ENCODE measurements at regions not wholly inside any gene's neighbourhood (a gene's known extent, or its start where the extent isn't known, plus 50 kb on each side); places are given as distances from the start of the nearest gene placed in this dataset.

DNA sequence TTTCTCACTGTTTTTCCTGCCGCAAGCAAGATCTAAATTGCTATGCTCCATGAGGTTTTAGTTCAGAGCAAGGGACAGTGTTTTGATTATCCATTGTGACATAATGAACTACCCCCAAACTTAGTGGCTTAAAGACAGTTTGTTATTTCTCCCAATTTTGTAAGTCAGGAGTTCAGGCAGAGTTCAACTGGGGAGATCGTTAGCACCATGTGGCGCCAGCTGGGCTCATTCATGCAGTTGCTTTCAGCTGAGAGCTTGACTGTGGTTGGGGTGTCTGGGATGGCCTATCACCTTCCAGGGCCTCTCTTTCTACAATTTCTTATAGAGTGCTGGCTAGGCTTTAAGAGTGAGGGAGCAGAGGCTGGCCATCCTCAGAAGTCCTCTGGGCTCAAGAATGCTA is 382.9 kb upstream of the CELF4 start:
- FAIRE-seq (no peak), DNase-seq (ENCODE audit: low read depth) (no peak)
- Histone ChIP-seq H3K27me3 (ENCODE audit: control insufficient read depth, insufficient read depth, low read length) (no peaks in the 10 kb centered on the region), H3K36me3 (ENCODE audit: control insufficient read depth, insufficient read depth, low read length) (no peaks in the 10 kb centered on the region), H3K4me3 (ENCODE audit: low read depth, low read length) (no peak overlapping the region)
- TF ChIP-seq, protein P1, sequence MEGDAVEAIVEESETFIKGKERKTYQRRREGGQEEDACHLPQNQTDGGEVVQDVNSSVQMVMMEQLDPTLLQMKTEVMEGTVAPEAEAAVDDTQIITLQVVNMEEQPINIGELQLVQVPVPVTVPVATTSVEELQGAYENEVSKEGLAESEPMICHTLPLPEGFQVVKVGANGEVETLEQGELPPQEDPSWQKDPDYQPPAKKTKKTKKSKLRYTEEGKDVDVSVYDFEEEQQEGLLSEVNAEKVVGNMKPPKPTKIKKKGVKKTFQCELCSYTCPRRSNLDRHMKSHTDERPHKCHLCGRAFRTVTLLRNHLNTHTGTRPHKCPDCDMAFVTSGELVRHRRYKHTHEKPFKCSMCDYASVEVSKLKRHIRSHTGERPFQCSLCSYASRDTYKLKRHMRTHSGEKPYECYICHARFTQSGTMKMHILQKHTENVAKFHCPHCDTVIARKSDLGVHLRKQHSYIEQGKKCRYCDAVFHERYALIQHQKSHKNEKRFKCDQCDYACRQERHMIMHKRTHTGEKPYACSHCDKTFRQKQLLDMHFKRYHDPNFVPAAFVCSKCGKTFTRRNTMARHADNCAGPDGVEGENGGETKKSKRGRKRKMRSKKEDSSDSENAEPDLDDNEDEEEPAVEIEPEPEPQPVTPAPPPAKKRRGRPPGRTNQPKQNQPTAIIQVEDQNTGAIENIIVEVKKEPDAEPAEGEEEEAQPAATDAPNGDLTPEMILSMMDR (IDR thresholded peaks at IDR 0.05; ENCODE audit: insufficient read depth, low read length, severe bottlenecking) = no peak

DNA sequence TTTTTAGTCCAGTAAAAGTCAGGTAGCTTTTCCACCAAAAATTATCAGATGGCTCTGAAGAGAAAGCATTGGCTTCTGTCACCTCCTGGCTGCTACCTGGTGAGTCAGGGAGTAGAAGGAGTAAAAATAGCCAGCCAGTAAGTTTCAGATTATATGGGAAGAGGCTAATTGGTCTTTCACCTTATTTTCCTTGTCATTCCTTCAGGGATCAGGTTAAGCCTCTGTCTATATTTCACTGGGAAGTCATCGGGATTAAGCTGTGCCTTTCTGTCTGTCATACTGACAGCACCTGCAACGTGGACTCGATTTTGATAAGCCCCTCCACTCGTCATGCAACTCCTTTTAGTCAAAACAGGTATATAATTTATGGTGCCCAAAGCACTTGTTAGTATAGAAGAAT is 380.7 kb upstream of the CELF4 start:
- no peak overlapping the region for H3K4me3 ChIP-seq (ENCODE audit: low read depth, low read length)
- TF ChIP-seq, protein P1 (IDR thresholded peaks at IDR 0.05; ENCODE audit: insufficient read depth, low read length, severe bottlenecking) = no peak
- DNase-seq (ENCODE audit: low read depth) (no peak), FAIRE-seq (no peak)
- no peaks in the 10 kb centered on the region for H3K36me3 ChIP-seq (ENCODE audit: control insufficient read depth, insufficient read depth, low read length)
- H3K27me3 ChIP-seq (ENCODE audit: control insufficient read depth, insufficient read depth, low read length) = no peaks in the 10 kb centered on the region

DNA sequence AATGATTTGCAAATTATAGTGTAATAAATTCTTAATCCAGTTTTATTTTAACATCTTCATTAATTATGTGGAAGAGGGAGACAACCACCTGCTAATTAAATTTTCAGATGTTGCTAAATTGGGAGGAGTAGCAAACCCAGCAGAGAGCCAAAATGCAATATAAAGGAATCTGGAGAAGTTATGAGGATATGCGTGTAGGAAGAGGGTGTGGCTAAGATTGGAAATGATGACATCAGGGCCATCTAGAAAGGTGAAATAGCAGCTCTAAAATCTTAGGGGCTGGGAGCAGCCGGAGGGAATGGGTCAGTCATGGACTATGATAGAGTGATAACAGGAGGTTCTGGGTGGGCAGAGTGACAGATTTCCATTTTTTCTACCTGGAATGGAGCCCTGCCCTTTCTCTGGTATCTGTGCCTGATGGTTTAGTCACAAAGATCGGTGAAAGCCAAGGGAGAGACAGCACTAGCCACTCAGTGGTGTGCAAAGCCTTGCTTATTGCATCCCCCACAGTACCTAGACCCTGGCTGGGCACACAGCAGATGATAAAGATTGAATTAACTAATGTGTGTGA is 379.2 kb upstream of the CELF4 start:
- TF ChIP-seq, protein P1 (IDR thresholded peaks at IDR 0.05; ENCODE audit: insufficient read depth, low read length, severe bottlenecking) = no peak
- DNase-seq (ENCODE audit: low read depth) (no peak), FAIRE-seq (no peak)
- Histone ChIP-seq H3K36me3 (ENCODE audit: control insufficient read depth, insufficient read depth, low read length) (no peaks in the 10 kb centered on the region), H3K4me3 (ENCODE audit: low read depth, low read length) (no peak overlapping the region), H3K27me3 (ENCODE audit: control insufficient read depth, insufficient read depth, low read length) (no peaks in the 10 kb centered on the region)

DNA sequence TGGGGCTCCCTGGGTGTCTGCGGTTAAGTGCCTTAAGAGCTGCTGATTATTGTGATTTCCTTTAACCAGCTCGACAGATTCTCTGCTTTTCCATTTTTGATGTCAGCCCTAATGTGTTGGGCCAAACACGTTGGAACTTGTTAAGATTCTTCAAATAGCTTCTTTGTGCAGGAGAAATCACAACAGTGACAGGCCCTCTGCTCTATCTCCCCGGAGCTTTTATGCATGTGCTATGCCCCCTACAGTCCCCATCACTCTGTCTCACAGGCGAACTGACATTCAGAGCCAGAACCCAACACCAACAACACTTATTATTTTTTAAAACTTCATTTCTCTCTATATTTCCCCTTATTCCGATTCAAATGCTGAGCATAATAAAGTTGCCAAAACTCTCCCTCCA is 371.7 kb upstream of the CELF4 start:
- TF ChIP-seq, protein P1 (IDR thresholded peaks at IDR 0.05; ENCODE audit: insufficient read depth, low read length, severe bottlenecking) = no peak
- FAIRE-seq = no peak
- Histone ChIP-seq H3K27me3 (ENCODE audit: control insufficient read depth, insufficient read depth, low read length) (no peaks in the 10 kb centered on the region), H3K36me3 (ENCODE audit: control insufficient read depth, insufficient read depth, low read length) (no peaks in the 10 kb centered on the region), H3K4me3 (ENCODE audit: low read depth, low read length) (no peak overlapping the region)
- peak; percentile 21 for DNase-seq (ENCODE audit: low read depth)

DNA sequence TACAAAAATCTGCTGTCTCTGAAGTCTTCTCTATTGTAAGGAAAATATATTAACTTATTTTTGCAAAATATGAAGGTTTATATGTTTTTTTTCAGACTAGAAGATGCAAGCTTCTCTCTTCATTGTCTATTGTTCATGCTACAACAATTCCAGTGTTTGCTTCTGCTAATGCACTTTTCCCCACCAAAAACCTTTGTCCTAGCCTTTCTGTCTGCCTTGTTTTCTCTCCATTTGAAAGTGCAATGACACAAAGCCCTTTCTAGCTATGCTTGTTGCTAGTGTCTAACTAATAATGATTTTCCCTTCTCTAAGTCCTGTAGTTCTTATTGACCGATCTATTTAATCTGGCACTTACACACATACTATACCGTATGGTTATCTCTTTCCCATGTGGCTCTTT is 369.5 kb upstream of the CELF4 start:
- TF ChIP-seq, protein P1 (IDR thresholded peaks at IDR 0.05; ENCODE audit: insufficient read depth, low read length, severe bottlenecking) = no peak
- no peaks in the 10 kb centered on the region for H3K36me3 ChIP-seq (ENCODE audit: control insufficient read depth, insufficient read depth, low read length)
- H3K4me3 ChIP-seq (ENCODE audit: low read depth, low read length) = no peak overlapping the region
- no peaks in the 10 kb centered on the region for H3K27me3 ChIP-seq (ENCODE audit: control insufficient read depth, insufficient read depth, low read length)
- DNase-seq (ENCODE audit: low read depth) (no peak), FAIRE-seq (no peak)

DNA sequence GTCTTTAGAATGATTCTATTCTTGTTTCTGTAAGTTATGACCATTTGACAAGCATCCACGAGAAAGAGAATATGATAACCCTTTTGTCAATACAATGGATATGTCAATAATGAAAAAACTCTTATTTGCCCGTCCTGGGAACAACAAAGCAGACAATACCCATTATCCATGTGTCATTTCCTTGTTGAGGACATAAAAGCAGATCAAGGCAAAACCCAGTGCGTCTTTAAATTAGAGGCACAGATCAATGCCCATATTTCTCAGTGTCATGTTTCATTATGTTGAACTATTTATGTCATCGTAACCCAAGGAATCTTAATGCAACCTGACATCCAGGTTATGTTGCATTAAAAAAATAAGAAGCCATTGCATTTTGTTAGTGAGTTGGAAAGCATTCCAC is 365.0 kb upstream of the CELF4 start:
- DNase-seq (ENCODE audit: low read depth) = no peak
- no peak for FAIRE-seq
- Histone ChIP-seq H3K36me3 (ENCODE audit: control insufficient read depth, insufficient read depth, low read length) (no peaks in the 10 kb centered on the region), H3K4me3 (ENCODE audit: low read depth, low read length) (no peak overlapping the region), H3K27me3 (ENCODE audit: control insufficient read depth, insufficient read depth, low read length) (no peaks in the 10 kb centered on the region)
- TF ChIP-seq, protein P1 (IDR thresholded peaks at IDR 0.05; ENCODE audit: insufficient read depth, low read length, severe bottlenecking) = no peak

Data from bronchial epithelial cell (primary cell).